Progenitor cell of endocrine pancreas (in vitro differentiated cells): ENCODE measurements at regions not wholly inside any gene's neighbourhood (a gene's known extent, or its start where the extent isn't known, plus 50 kb on each side); places are given as distances from the start of the nearest gene placed in this dataset.

Source experiments
- DNase-seq: peaks from one replicate; pipeline ENCODE4 v3.0.0; 2021; ENCODE audit warnings: low spot score; ENCODE audit not compliant: unreplicated experiment
- H3K27ac Mint-ChIP-seq: 2 replicates; pipeline ENCODE4 v1.8.0; 2021; ENCODE audit warnings: mild to moderate bottlenecking, moderate library complexity, mixed read lengths
- H3K27me3 Mint-ChIP-seq: 2 replicates; pipeline ENCODE4 v1.8.0; 2021; ENCODE audit warnings: mixed read lengths
- H3K36me3 Mint-ChIP-seq: 2 replicates; pipeline ENCODE4 v1.8.0; 2022; ENCODE audit warnings: mixed read lengths; ENCODE audit not compliant: insufficient read depth
- H3K4me1 Mint-ChIP-seq: 2 replicates; pipeline ENCODE4 v1.8.0; 2021; ENCODE audit warnings: low read depth, mixed read lengths
- H3K4me3 Mint-ChIP-seq: 2 replicates; pipeline ENCODE4 v1.8.0; 2021; ENCODE audit warnings: low read depth, mild to moderate bottlenecking, moderate library complexity, mixed read lengths
- H3K9me3 Mint-ChIP-seq: 2 replicates; pipeline ENCODE4 v1.8.0; 2021; ENCODE audit warnings: low read depth, mixed read lengths
- CTCF ChIP-seq: fragments of 200-600 bp; sonication (generic); IDR thresholded peaks from one replicate; pipeline ENCODE4 v1.5.0; 2021; ENCODE audit warnings: antibody characterized with exemption, mild to moderate bottlenecking; ENCODE audit not compliant: unreplicated experiment

GRCh38 chr1:90143591-90143990 lies 148.7 kb downstream of the ZNF326 start:
- peaks cover 7% of the 10 kb centered on the region for H3K27me3 Mint-ChIP-seq
- no peak for DNase-seq
- no peak for TF ChIP-seq CTCF
- no peaks in the 10 kb centered on the region for H3K4me1 Mint-ChIP-seq
- no peak overlapping the region for H3K27ac Mint-ChIP-seq
- H3K36me3 Mint-ChIP-seq = peaks cover 3% of the 10 kb centered on the region
- H3K4me3 Mint-ChIP-seq = no peak overlapping the region
- H3K9me3 Mint-ChIP-seq = peaks cover 18% of the 10 kb centered on the region

GRCh38 chr1:90142697-90143096 lies 147.8 kb downstream of the ZNF326 start:
- H3K4me3 Mint-ChIP-seq = no peak overlapping the region
- peaks cover 19% of the 10 kb centered on the region for H3K9me3 Mint-ChIP-seq
- H3K27ac Mint-ChIP-seq = no peak overlapping the region
- no peak for TF ChIP-seq CTCF
- H3K4me1 Mint-ChIP-seq = no peaks in the 10 kb centered on the region
- peaks cover 3% of the 10 kb centered on the region for H3K36me3 Mint-ChIP-seq
- H3K27me3 Mint-ChIP-seq = peaks cover 5% of the 10 kb centered on the region
- DNase-seq = no peak

- Mint-ChIP-seq H3K4me1 (no peaks in the 10 kb centered on the region), H3K36me3 (peaks cover 5% of the 10 kb centered on the region), H3K27me3 (peaks cover 4% of the 10 kb centered on the region), H3K9me3 (peaks cover 29% of the 10 kb centered on the region), H3K27ac (no peak overlapping the region), H3K4me3 (no peak overlapping the region)
- TF ChIP-seq CTCF = no peak
- DNase-seq = no peak
Measured at GRCh38 chr1:90139837-90140236, 144.9 kb downstream of the ZNF326 start.

- DNase-seq = no peak
- TF ChIP-seq CTCF = no peak
- Mint-ChIP-seq H3K4me1 (no peaks in the 10 kb centered on the region), H3K9me3 (peaks cover 21% of the 10 kb centered on the region), H3K27me3 (peaks cover 26% of the 10 kb centered on the region), H3K4me3 (no peak overlapping the region), H3K36me3 (peaks cover 5% of the 10 kb centered on the region), H3K27ac (no peak overlapping the region)
Measured at GRCh38 chr1:90135286-90135685, 140.4 kb downstream of the ZNF326 start.

GRCh38 chr1:90134175-90134955 lies 139.5 kb downstream of the ZNF326 start:
- Mint-ChIP-seq H3K9me3 (peaks cover 17% of the 10 kb centered on the region), H3K27ac (no peak overlapping the region)
- TF ChIP-seq CTCF = no peak

More at GRCh38 chr1:90134175-90134955, 139.5 kb downstream of the ZNF326 start:
- Mint-ChIP-seq H3K27me3 (peaks cover 32% of the 10 kb centered on the region), H3K4me3 (no peak overlapping the region), H3K4me1 (no peaks in the 10 kb centered on the region), H3K36me3 (peaks cover 3% of the 10 kb centered on the region)
- no peak for DNase-seq
